ENCODE measurements at regions not wholly inside any gene's neighbourhood (a gene's known extent, or its start where the extent isn't known, plus 50 kb on each side); places are given as distances from the start of the nearest gene placed in this dataset.

DNA sequence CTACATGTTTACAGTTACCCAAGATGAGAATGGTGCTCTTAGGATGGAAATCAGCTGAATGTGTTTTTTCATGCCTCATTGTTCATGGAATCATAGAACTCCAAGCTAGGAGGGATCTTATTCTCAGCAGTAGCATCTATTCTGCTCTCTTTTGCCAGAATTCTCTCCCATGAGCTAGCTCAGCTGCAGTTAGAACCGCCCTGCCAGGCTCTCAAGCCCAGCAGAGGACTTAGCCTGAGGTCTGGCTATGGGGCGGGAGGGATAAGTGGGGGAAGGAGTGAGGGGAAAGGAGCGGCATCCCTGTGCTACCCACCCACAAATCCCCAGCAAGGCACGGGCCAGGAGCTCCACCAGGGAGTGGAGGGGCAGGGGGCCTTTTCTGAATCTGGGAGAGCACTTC lies 120.7 kb upstream of the PLXNA4 start:
- WGBS: 27% methylated on average over 4 of the region's 4 CpGs
- no peak for TF ChIP-seq POLR2AphosphoS5 (IDR thresholded peaks at IDR 0.05)
- TF ChIP-seq POLR2A (IDR thresholded peaks at IDR 0.05): no peak
- no peak for TF ChIP-seq CTCF (IDR thresholded peaks at IDR 0.05)
- H3K4me3 ChIP-seq: no peak overlapping the region
- no peaks in the 10 kb centered on the region for H3K4me1 ChIP-seq (replicated peaks)
- no peak for DNase-seq (ENCODE audit: low spot score)
- no peaks in the 10 kb centered on the region for H3K36me3 ChIP-seq
- H3K27me3 ChIP-seq (replicated peaks; ENCODE audit: insufficient read depth): no peaks in the 10 kb centered on the region
- no peak overlapping the region for H3K27ac ChIP-seq
- H3K9me3 ChIP-seq: no peaks in the 10 kb centered on the region
- intact Hi-C loops (cut with DNase I): no loop called here

DNA sequence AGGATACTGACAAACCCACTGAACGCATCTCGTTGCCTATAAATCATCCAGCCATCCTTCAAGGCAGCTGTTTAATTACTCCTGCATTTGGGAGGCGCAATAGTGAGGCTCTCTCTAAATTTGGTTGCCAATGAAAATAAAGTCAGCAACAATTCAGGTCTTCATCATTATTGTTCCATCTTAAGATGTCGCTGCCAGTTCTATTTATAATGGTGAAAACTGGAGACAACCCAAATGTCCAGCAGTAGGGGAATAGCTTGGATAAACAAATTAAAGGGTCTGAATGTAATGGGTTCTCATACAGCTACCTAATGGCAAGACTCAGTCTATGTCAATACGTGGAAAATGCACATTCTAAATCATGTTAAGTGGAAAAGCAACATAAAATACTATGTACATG lies 120.1 kb upstream of the PLXNA4 start:
- H3K36me3 ChIP-seq: no peaks in the 10 kb centered on the region
- H3K9me3 ChIP-seq: no peaks in the 10 kb centered on the region
- no peak overlapping the region for H3K4me3 ChIP-seq
- H3K4me1 ChIP-seq (replicated peaks): no peaks in the 10 kb centered on the region
- no peak overlapping the region for H3K27ac ChIP-seq
- 52% methylated on average over 5 of the region's 5 CpGs for WGBS
- intact Hi-C loops (cut with DNase I): no loop called here
- H3K27me3 ChIP-seq (replicated peaks; ENCODE audit: insufficient read depth): no peaks in the 10 kb centered on the region
- DNase-seq (ENCODE audit: low spot score): no peak
- TF ChIP-seq POLR2AphosphoS5 (IDR thresholded peaks at IDR 0.05) (no peak), POLR2A (IDR thresholded peaks at IDR 0.05) (no peak), CTCF (IDR thresholded peaks at IDR 0.05) (no peak)

GRCh38 chr7:132691201-132691600 lies 114.9 kb upstream of the PLXNA4 start:
- no peak for DNase-seq (ENCODE audit: low spot score)
- Histone ChIP-seq H3K9me3 (no peaks in the 10 kb centered on the region), H3K27ac (no peak overlapping the region), H3K36me3 (no peaks in the 10 kb centered on the region), H3K4me3 (no peak overlapping the region), H3K4me1 (replicated peaks) (no peaks in the 10 kb centered on the region), H3K27me3 (replicated peaks; ENCODE audit: insufficient read depth) (no peaks in the 10 kb centered on the region)
- TF ChIP-seq CTCF (IDR thresholded peaks at IDR 0.05) (no peak), POLR2A (IDR thresholded peaks at IDR 0.05) (no peak), POLR2AphosphoS5 (IDR thresholded peaks at IDR 0.05) (no peak)
- intact Hi-C loops (cut with DNase I): no loop called here
- WGBS: 78% methylated on average over 3 of the region's 3 CpGs

- no peaks in the 10 kb centered on the region for H3K9me3 ChIP-seq
- intact Hi-C loops (cut with DNase I): no loop called here
- H3K27me3 ChIP-seq (replicated peaks; ENCODE audit: insufficient read depth): no peaks in the 10 kb centered on the region
- no peak overlapping the region for H3K27ac ChIP-seq
- 95% methylated on average over 10 of the region's 10 CpGs for WGBS
- no peaks in the 10 kb centered on the region for H3K4me1 ChIP-seq (replicated peaks)
- no peak for TF ChIP-seq CTCF (IDR thresholded peaks at IDR 0.05)
- no peak overlapping the region for H3K4me3 ChIP-seq
- H3K36me3 ChIP-seq: no peaks in the 10 kb centered on the region
- no peak for DNase-seq (ENCODE audit: low spot score)
Observed at GRCh38 chr7:132690174-132690573, 113.9 kb upstream of the PLXNA4 start.

DNA sequence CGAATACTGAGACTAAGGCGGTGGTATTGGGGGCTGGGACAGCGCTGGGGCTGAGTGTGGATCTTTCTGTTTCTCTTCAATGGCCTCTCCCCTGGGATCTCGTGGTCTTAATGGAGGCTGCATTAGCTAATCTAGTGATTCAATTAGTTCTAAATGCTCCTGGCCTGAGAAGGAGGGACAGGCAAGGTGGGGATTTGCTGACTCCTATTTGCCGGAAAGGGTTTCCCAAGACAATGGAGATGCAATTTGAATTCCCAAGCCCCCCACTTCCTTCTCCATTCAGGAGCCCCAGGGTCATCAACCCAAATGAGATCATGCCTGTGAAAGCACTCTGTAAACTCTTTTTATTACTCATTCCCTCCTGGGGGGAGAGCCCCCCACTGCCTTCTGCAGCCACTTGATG lies 111.7 kb upstream of the PLXNA4 start:
- no peaks in the 10 kb centered on the region for H3K4me1 ChIP-seq (replicated peaks)

More for the DNA sequence above, 111.7 kb upstream of the PLXNA4 start:
- no peaks in the 10 kb centered on the region for H3K36me3 ChIP-seq
- DNase-seq (ENCODE audit: low spot score): no peak
- no peak overlapping the region for H3K27ac ChIP-seq
- H3K27me3 ChIP-seq (replicated peaks; ENCODE audit: insufficient read depth): no peaks in the 10 kb centered on the region
- TF ChIP-seq CTCF (IDR thresholded peaks at IDR 0.05) (no peak), POLR2AphosphoS5 (IDR thresholded peaks at IDR 0.05) (no peak), POLR2A (IDR thresholded peaks at IDR 0.05) (no peak)
- H3K9me3 ChIP-seq: no peaks in the 10 kb centered on the region
- 67% methylated on average over 5 of the region's 5 CpGs for WGBS
- no peak overlapping the region for H3K4me3 ChIP-seq
- intact Hi-C loops (cut with DNase I): no loop called here

Measured in prostate gland (tissue), 2 donors.